OCI-LY1 (cell line): ENCODE measurements at regions not wholly inside any gene's neighbourhood (a gene's known extent, or its start where the extent isn't known, plus 50 kb on each side); places are given as distances from the start of the nearest gene placed in this dataset.

Experiments used
- H2AFZ ChIP-seq: fragments of 200-600 bp; sonication (generic), shearing (Covaris generic); 2 replicates; pipeline ENCODE4 v1.6.0; 2014; ENCODE audit warnings: antibody characterized with exemption, mild to moderate bottlenecking, low read length
- H3F3A ChIP-seq: fragments of 200-600 bp; sonication (generic), shearing (Covaris generic); 2 replicates; pipeline ENCODE4 v1.6.0; 2014; ENCODE audit warnings: mild to moderate bottlenecking, antibody characterized with exemption, low read length, moderate library complexity; ENCODE audit not compliant: insufficient read depth
- H3K27ac ChIP-seq: fragments of 200-600 bp; sonication (generic); 2 replicates; pipeline ENCODE4 v1.5.1; 2014; ENCODE audit warnings: low read length, mixed run types, mild to moderate bottlenecking, low read depth; ENCODE audit not compliant: poor library complexity, severe bottlenecking
- H3K27me3 ChIP-seq: fragments of 200-600 bp; sonication (generic); 2 replicates; pipeline ENCODE4 v1.6.0; 2014; ENCODE audit warnings: antibody characterized with exemption, mild to moderate bottlenecking, low read length, moderate library complexity; ENCODE audit not compliant: insufficient read depth
- H3K36me3 ChIP-seq: fragments of 200-600 bp; sonication (generic); 2 replicates; pipeline ENCODE4 v1.6.1; 2014; ENCODE audit warnings: mild to moderate bottlenecking, antibody characterized with exemption, low read length, moderate library complexity, mixed read lengths; ENCODE audit not compliant: insufficient read depth
- H3K4me1 ChIP-seq: fragments of 200-600 bp; sonication (generic); 2 replicates; pipeline ENCODE4 v1.5.1; 2014; ENCODE audit warnings: mild to moderate bottlenecking, low read length, moderate library complexity; ENCODE audit not compliant: insufficient read depth, severe bottlenecking
- H3K4me2 ChIP-seq: fragments of 200-600 bp; sonication (generic), shearing (Covaris generic); 2 replicates; pipeline ENCODE4 v1.6.1; 2014; ENCODE audit warnings: low read length
- H3K4me3 ChIP-seq: fragments of 200-600 bp; sonication (generic); 2 replicates; pipeline ENCODE4 v1.5.1; 2014; ENCODE audit warnings: low read length, low read depth, mild to moderate bottlenecking, mixed read lengths; ENCODE audit not compliant: poor library complexity, severe bottlenecking
- H3K79me2 ChIP-seq: fragments of 200-600 bp; shearing (Covaris generic); 2 replicates; pipeline ENCODE4 v1.6.1; 2016; ENCODE audit warnings: mixed run types, low read length, mixed read lengths; ENCODE audit not compliant: insufficient read depth
- H3K9ac ChIP-seq: fragments of 200-600 bp; sonication (generic), shearing (Covaris generic); 2 replicates; pipeline ENCODE4 v1.6.1; 2014; ENCODE audit warnings: mild to moderate bottlenecking, low read length, mixed read lengths
- H3K9me2 ChIP-seq: fragments of 200-600 bp; sonication (generic), shearing (Covaris generic); 2 replicates; pipeline ENCODE4 v1.6.1; 2014; ENCODE audit warnings: low read depth, mild to moderate bottlenecking, low read length, mixed read lengths
- H3K9me3 ChIP-seq: fragments of 200-600 bp; shearing (Covaris generic); 2 replicates; pipeline ENCODE4 v1.6.1; 2014; ENCODE audit warnings: low read length, mixed read lengths
- H4K20me1 ChIP-seq: fragments of 200-600 bp; sonication (generic), shearing (Covaris generic); 2 replicates; pipeline ENCODE4 v1.6.0; 2016; ENCODE audit warnings: mild to moderate bottlenecking, low read length; ENCODE audit not compliant: insufficient read depth
- CTCF ChIP-seq: fragments of 200-600 bp; sonication (generic), shearing (Covaris generic); IDR thresholded peaks from 2 replicates; pipeline ENCODE4 v1.5.1; 2017; ENCODE audit warnings: mild to moderate bottlenecking, antibody characterized with exemption, low read length, moderate library complexity, mixed read lengths
- EZH2 ChIP-seq: fragments of 200-600 bp; sonication (generic), shearing (Covaris generic); IDR thresholded peaks from 2 replicates; pipeline ENCODE4 v1.8.0; 2017; ENCODE audit warnings: borderline replicate concordance, mixed run types, mild to moderate bottlenecking, antibody characterized with exemption, low read length, moderate library complexity, mixed read lengths

- Histone ChIP-seq H3K9me3 (no peaks in the 10 kb centered on the region), H3K27me3 (no peaks in the 10 kb centered on the region), H3K4me2 (no peak overlapping the region), H3K4me3 (no peak overlapping the region), H3K4me1 (no peaks in the 10 kb centered on the region), H3K79me2 (no peaks in the 10 kb centered on the region), H3F3A (no peaks in the 10 kb centered on the region), H2AFZ (no peak overlapping the region), H3K9me2 (no peaks in the 10 kb centered on the region), H3K36me3 (no peaks in the 10 kb centered on the region), H3K27ac (no peak overlapping the region), H3K9ac (no peak overlapping the region), H4K20me1 (no peaks in the 10 kb centered on the region)
- TF ChIP-seq EZH2 (no peak), CTCF (no peak)
Observed at GRCh38 chr7:94738071-94738470, 82.1 kb upstream of the SGCE start.

GRCh38 chr7:94739180-94739579 lies 83.2 kb upstream of the SGCE start:
- Histone ChIP-seq H3K4me3 (no peak overlapping the region), H3K36me3 (no peaks in the 10 kb centered on the region), H2AFZ (no peak overlapping the region), H3F3A (no peaks in the 10 kb centered on the region), H3K79me2 (no peaks in the 10 kb centered on the region), H3K9me2 (no peaks in the 10 kb centered on the region), H4K20me1 (no peaks in the 10 kb centered on the region), H3K27ac (no peak overlapping the region), H3K4me1 (no peaks in the 10 kb centered on the region), H3K27me3 (no peaks in the 10 kb centered on the region), H3K4me2 (no peak overlapping the region), H3K9me3 (no peaks in the 10 kb centered on the region), H3K9ac (no peak overlapping the region)
- no peak for TF ChIP-seq CTCF
- TF ChIP-seq EZH2, result no peak

GRCh38 chr7:94740509-94740908 lies 84.6 kb upstream of the SGCE start:
- Histone ChIP-seq H3K36me3 (no peaks in the 10 kb centered on the region), H3K27ac (no peak overlapping the region), H3K79me2 (no peaks in the 10 kb centered on the region), H3K4me3 (no peak overlapping the region), H3K9me3 (no peaks in the 10 kb centered on the region), H3K27me3 (no peaks in the 10 kb centered on the region), H3K4me2 (no peak overlapping the region), H3F3A (no peaks in the 10 kb centered on the region), H4K20me1 (no peaks in the 10 kb centered on the region), H3K9me2 (no peaks in the 10 kb centered on the region), H2AFZ (no peak overlapping the region), H3K9ac (no peak overlapping the region), H3K4me1 (no peaks in the 10 kb centered on the region)
- no peak for TF ChIP-seq CTCF
- no peak for TF ChIP-seq EZH2
